ENCODE measurements at regions not wholly inside any gene's neighbourhood (a gene's known extent, or its start where the extent isn't known, plus 50 kb on each side); places are given as distances from the start of the nearest gene placed in this dataset.

GRCh38 chr7:19465861-19466260, 243.0 kb downstream of the POLR1F start:
- Histone ChIP-seq H3K36me3 (replicated peaks in 1 of 2) (no peaks in the 10 kb centered on the region), H3K27me3 (no peaks in the 10 kb centered on the region), H3K9me3 (replicated peaks in 1 of 3) (no peaks in the 10 kb centered on the region), H3K27ac (no peak overlapping the region), H3K4me1 (replicated peaks in 1 of 2) (no peaks in the 10 kb centered on the region), H3K4me3 (no peak overlapping the region)
- no peak for DNase-seq
- TF ChIP-seq, protein P1, sequence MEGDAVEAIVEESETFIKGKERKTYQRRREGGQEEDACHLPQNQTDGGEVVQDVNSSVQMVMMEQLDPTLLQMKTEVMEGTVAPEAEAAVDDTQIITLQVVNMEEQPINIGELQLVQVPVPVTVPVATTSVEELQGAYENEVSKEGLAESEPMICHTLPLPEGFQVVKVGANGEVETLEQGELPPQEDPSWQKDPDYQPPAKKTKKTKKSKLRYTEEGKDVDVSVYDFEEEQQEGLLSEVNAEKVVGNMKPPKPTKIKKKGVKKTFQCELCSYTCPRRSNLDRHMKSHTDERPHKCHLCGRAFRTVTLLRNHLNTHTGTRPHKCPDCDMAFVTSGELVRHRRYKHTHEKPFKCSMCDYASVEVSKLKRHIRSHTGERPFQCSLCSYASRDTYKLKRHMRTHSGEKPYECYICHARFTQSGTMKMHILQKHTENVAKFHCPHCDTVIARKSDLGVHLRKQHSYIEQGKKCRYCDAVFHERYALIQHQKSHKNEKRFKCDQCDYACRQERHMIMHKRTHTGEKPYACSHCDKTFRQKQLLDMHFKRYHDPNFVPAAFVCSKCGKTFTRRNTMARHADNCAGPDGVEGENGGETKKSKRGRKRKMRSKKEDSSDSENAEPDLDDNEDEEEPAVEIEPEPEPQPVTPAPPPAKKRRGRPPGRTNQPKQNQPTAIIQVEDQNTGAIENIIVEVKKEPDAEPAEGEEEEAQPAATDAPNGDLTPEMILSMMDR (IDR thresholded peaks at IDR 0.05), result no peak
- no peak for TF ChIP-seq POLR2A (IDR thresholded peaks at IDR 0.05)
- intact Hi-C loops (cut with DNase I), result no loop called here
- WGBS, 4 donors, result 50 to 59% (median 53%) methylated on average over 3 of the region's 3 CpGs

GRCh38 chr7:19464751-19465150, 244.1 kb downstream of the POLR1F start:
- intact Hi-C loops (cut with DNase I), result no loop called here

GRCh38 chr7:19464241-19464640, 244.6 kb downstream of the POLR1F start:
- TF ChIP-seq, protein P1 (IDR thresholded peaks at IDR 0.05), result no peak
- TF ChIP-seq POLR2A (IDR thresholded peaks at IDR 0.05), result no peak
- no peak overlapping the region for H3K4me3 ChIP-seq
- 79 to 95% (median 85%) methylated on average over 3 of the region's 3 CpGs for WGBS, 4 donors
- no peaks in the 10 kb centered on the region for H3K4me1 ChIP-seq (replicated peaks in 1 of 2)
- intact Hi-C loops (cut with DNase I), result no loop called here
- no peaks in the 10 kb centered on the region for H3K36me3 ChIP-seq (replicated peaks in 1 of 2)
- no peaks in the 10 kb centered on the region for H3K27me3 ChIP-seq
- no peaks in the 10 kb centered on the region for H3K9me3 ChIP-seq (replicated peaks in 1 of 3)
- H3K27ac ChIP-seq, result no peak overlapping the region
- no peak for DNase-seq

More at GRCh38 chr7:19464751-19465150, 244.1 kb downstream of the POLR1F start:
- H3K4me3 ChIP-seq, result no peak overlapping the region
- no peak overlapping the region for H3K27ac ChIP-seq
- WGBS, 4 donors, result 80 to 87% (median 80%) methylated on average over 4 of the region's 4 CpGs
- no peaks in the 10 kb centered on the region for H3K27me3 ChIP-seq
- H3K9me3 ChIP-seq (replicated peaks in 1 of 3), result no peaks in the 10 kb centered on the region
- TF ChIP-seq, protein P1 (IDR thresholded peaks at IDR 0.05), result no peak
- TF ChIP-seq POLR2A (IDR thresholded peaks at IDR 0.05), result no peak
- DNase-seq, result no peak
- no peaks in the 10 kb centered on the region for H3K36me3 ChIP-seq (replicated peaks in 1 of 2)
- H3K4me1 ChIP-seq (replicated peaks in 1 of 2), result no peaks in the 10 kb centered on the region

DNA sequence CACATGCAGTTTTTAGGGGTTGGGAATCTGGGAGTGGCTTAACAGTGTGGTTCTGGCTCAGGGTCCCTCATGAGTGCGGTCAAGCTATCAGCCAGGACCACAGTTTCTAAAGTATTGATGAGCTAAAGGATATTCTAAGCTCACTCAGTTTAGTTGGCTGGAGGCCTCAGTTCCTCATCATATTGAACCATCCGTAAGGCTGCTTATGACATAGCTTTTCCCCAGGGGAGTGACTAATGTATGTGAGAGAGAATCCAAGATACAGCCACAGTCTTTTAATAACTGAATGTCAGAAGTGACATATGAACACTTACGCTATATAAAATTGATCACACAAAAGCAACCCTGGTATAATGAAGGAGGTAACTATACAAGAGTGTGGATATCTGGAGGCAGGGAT, 245.3 kb downstream of the POLR1F start:
- Histone ChIP-seq H3K27ac (no peak overlapping the region), H3K9me3 (replicated peaks in 1 of 3) (no peaks in the 10 kb centered on the region), H3K4me1 (replicated peaks in 1 of 2) (no peaks in the 10 kb centered on the region), H3K36me3 (replicated peaks in 1 of 2) (no peaks in the 10 kb centered on the region), H3K4me3 (no peak overlapping the region), H3K27me3 (no peaks in the 10 kb centered on the region)
- 93 to 98% (median 96%) methylated on average over 3 of the region's 3 CpGs for WGBS, 4 donors
- intact Hi-C loops (cut with DNase I), result no loop called here
- no peak for DNase-seq
- TF ChIP-seq, protein P1 (IDR thresholded peaks at IDR 0.05), result no peak
- no peak for TF ChIP-seq POLR2A (IDR thresholded peaks at IDR 0.05)
